ENCODE measurements at regions not wholly inside any gene's neighbourhood (a gene's known extent, or its start where the extent isn't known, plus 50 kb on each side); places are given as distances from the start of the nearest gene placed in this dataset.

DNA sequence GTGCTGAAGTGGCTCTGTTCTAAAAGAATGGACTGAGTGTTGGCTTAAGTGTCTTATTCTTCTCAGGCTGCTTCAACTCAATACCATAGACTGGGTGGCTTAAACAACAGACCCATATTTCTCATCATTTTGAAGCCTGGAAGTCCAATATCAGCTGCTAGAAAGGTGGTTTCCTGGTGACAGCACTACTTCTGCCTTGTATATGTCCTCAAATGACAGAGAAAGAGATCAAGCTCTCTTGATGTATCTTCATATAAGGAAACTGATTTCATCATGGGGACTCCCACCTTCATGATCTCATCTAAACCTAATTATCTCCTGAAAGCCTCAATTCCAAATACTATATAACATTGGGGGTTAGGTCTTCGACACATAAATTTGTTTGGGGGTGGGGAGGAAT is 449.7 kb upstream of the DSEL start:
- Histone ChIP-seq H3K9ac (ENCODE audit: low read length) (no peak overlapping the region), H3K27ac (ENCODE audit: low read length) (no peak overlapping the region), H3K36me3 (replicated peaks; ENCODE audit: low read depth, low read length) (no peaks in the 10 kb centered on the region), H3K4me3 (ENCODE audit: low read length) (no peak overlapping the region), H2AFZ (ENCODE audit: low read depth, low read length) (no peak overlapping the region), H4K20me1 (ENCODE audit: insufficient read depth, low read length) (no peaks in the 10 kb centered on the region), H3K4me1 (ENCODE audit: low read length) (peaks cover 7% of the 10 kb centered on the region), H3K9me3 (ENCODE audit: insufficient read depth, low read length) (no peaks in the 10 kb centered on the region), H3K79me2 (ENCODE audit: low read length) (no peaks in the 10 kb centered on the region), H3K4me2 (ENCODE audit: low read length) (no peak overlapping the region), H3K27me3 (ENCODE audit: low read depth, low read length) (no peaks in the 10 kb centered on the region)
- TF ChIP-seq EZH2phosphoT487 (IDR thresholded peaks at IDR 0.05; ENCODE audit: low read depth): no peak
- TF ChIP-seq, protein P1, sequence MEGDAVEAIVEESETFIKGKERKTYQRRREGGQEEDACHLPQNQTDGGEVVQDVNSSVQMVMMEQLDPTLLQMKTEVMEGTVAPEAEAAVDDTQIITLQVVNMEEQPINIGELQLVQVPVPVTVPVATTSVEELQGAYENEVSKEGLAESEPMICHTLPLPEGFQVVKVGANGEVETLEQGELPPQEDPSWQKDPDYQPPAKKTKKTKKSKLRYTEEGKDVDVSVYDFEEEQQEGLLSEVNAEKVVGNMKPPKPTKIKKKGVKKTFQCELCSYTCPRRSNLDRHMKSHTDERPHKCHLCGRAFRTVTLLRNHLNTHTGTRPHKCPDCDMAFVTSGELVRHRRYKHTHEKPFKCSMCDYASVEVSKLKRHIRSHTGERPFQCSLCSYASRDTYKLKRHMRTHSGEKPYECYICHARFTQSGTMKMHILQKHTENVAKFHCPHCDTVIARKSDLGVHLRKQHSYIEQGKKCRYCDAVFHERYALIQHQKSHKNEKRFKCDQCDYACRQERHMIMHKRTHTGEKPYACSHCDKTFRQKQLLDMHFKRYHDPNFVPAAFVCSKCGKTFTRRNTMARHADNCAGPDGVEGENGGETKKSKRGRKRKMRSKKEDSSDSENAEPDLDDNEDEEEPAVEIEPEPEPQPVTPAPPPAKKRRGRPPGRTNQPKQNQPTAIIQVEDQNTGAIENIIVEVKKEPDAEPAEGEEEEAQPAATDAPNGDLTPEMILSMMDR (IDR thresholded peaks at IDR 0.05; ENCODE audit: low read depth, low read length): no peak

DNA sequence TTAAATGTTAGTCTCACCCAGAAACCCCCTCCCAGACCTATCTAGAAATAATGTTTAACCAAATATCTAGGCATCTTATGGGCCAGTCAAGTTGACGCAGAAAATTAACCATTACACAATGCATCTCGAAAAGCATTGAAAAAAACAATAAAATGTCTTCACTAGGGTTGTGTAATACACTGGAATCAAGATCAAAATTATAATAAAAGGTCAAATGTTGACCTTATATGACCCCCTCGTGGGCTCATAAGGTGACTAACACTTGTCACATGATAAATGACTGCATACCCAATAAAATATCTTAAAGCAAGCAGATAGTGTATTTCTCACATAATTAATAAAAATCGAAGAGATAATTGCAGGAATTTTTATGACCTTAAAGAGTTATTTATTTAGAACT is 447.9 kb upstream of the DSEL start:
- Histone ChIP-seq H3K4me2 (ENCODE audit: low read length) (no peak overlapping the region), H4K20me1 (ENCODE audit: insufficient read depth, low read length) (no peaks in the 10 kb centered on the region), H3K9me3 (ENCODE audit: insufficient read depth, low read length) (no peaks in the 10 kb centered on the region)

DNA sequence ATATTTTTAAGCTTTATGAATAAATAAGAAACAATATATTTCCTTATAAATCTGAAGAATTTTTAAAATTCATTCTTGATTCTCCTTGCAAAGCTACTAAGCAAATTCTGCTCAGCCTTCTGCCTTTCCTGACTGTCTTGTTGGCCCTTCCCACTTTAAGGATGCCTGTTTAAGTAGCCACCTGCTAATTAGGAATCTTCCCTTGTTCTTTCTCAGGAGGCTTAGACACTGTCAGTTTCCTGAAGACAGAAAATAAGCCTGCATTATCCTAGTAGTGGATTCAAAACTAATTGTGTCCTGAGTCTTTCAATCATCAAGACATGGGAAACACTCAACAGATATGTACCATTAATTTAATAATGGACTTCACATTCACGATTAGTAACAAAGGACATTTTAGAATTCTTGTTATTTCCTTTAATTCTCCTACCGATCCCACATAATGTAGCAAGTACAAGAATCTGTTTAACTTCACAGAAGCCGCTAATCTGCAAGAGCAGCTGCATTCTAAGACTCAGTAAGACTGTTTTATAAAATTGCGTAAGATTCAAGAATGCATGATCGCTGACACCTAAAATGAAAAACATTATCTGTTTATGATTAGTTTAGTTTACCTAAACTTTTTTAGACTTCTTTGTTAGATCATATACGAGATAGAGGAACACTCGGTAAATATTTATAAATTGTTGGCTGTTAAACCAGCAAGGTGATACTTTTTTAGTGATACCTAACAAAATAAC is 445.4 kb upstream of the DSEL start:
- H3K9me3 ChIP-seq (ENCODE audit: insufficient read depth, low read length): no peaks in the 10 kb centered on the region
- H3K4me2 ChIP-seq (ENCODE audit: low read length): no peak overlapping the region
- H3K4me1 ChIP-seq (ENCODE audit: low read length): peaks cover 7% of the 10 kb centered on the region
- H4K20me1 ChIP-seq (ENCODE audit: insufficient read depth, low read length): no peaks in the 10 kb centered on the region
- H3K27me3 ChIP-seq (ENCODE audit: low read depth, low read length): no peaks in the 10 kb centered on the region
- TF ChIP-seq, protein P1 (IDR thresholded peaks at IDR 0.05; ENCODE audit: low read depth, low read length): no peak
- no peak for TF ChIP-seq EZH2phosphoT487 (IDR thresholded peaks at IDR 0.05; ENCODE audit: low read depth)
- no peak overlapping the region for H3K4me3 ChIP-seq (ENCODE audit: low read length)
- no peak overlapping the region for H3K27ac ChIP-seq (ENCODE audit: low read length)
- H3K36me3 ChIP-seq (replicated peaks; ENCODE audit: low read depth, low read length): no peaks in the 10 kb centered on the region
- no peak overlapping the region for H2AFZ ChIP-seq (ENCODE audit: low read depth, low read length)
- no peak overlapping the region for H3K9ac ChIP-seq (ENCODE audit: low read length)
- H3K79me2 ChIP-seq (ENCODE audit: low read length): no peaks in the 10 kb centered on the region

More for the DNA sequence above, 447.9 kb upstream of the DSEL start:
- peaks cover 7% of the 10 kb centered on the region for H3K4me1 ChIP-seq (ENCODE audit: low read length)
- no peak overlapping the region for H3K27ac ChIP-seq (ENCODE audit: low read length)
- H2AFZ ChIP-seq (ENCODE audit: low read depth, low read length): no peak overlapping the region
- H3K36me3 ChIP-seq (replicated peaks; ENCODE audit: low read depth, low read length): no peaks in the 10 kb centered on the region
- no peaks in the 10 kb centered on the region for H3K79me2 ChIP-seq (ENCODE audit: low read length)
- no peak overlapping the region for H3K9ac ChIP-seq (ENCODE audit: low read length)
- H3K27me3 ChIP-seq (ENCODE audit: low read depth, low read length): no peaks in the 10 kb centered on the region
- no peak for TF ChIP-seq EZH2phosphoT487 (IDR thresholded peaks at IDR 0.05; ENCODE audit: low read depth)
- TF ChIP-seq, protein P1 (IDR thresholded peaks at IDR 0.05; ENCODE audit: low read depth, low read length): no peak
- no peak overlapping the region for H3K4me3 ChIP-seq (ENCODE audit: low read length)

DNA sequence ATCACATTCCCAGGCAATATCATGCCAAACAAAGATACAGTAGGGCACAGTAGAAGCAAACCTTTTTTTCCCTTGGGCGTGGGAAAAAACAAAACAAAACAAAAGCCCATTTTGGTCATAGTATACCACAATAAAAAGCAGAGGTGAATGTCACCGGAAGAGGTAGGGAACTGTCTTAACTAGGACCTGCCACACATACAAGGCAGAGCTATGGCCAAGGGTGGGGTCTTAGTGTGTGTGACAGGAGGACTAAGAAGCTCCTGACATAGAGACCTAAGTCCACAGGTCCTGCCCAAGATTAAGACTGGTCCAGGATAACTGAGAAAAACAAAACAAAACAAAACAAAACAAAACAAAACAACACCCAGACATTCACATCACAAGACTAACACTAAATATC is 441.2 kb upstream of the DSEL start:
- Histone ChIP-seq H4K20me1 (ENCODE audit: insufficient read depth, low read length) (no peaks in the 10 kb centered on the region), H3K4me2 (ENCODE audit: low read length) (peak overlapping the region; percentile 16; the same call in 1 of the 2 replicates), H3K27ac (ENCODE audit: low read length) (no peak overlapping the region), H3K79me2 (ENCODE audit: low read length) (no peaks in the 10 kb centered on the region), H3K4me1 (ENCODE audit: low read length) (peaks cover 6% of the 10 kb centered on the region), H2AFZ (ENCODE audit: low read depth, low read length) (peak overlapping the region; percentile 32; the same call in 1 of the 2 replicates), H3K36me3 (replicated peaks; ENCODE audit: low read depth, low read length) (no peaks in the 10 kb centered on the region), H3K9ac (ENCODE audit: low read length) (no peak overlapping the region), H3K9me3 (ENCODE audit: insufficient read depth, low read length) (no peaks in the 10 kb centered on the region), H3K4me3 (ENCODE audit: low read length) (no peak overlapping the region), H3K27me3 (ENCODE audit: low read depth, low read length) (no peaks in the 10 kb centered on the region)
- TF ChIP-seq EZH2phosphoT487 (IDR thresholded peaks at IDR 0.05; ENCODE audit: low read depth): no peak
- TF ChIP-seq, protein P1 (IDR thresholded peaks at IDR 0.05; ENCODE audit: low read depth, low read length): no peak

All from OCI-LY3 (cell line).